ENCODE measurements at regions not wholly inside any gene's neighbourhood (a gene's known extent, or its start where the extent isn't known, plus 50 kb on each side); places are given as distances from the start of the nearest gene placed in this dataset.

- H3K4me3 Mint-ChIP-seq, result no peak overlapping the region
- H3K36me3 Mint-ChIP-seq, result no peaks in the 10 kb centered on the region
- H3K9me3 Mint-ChIP-seq (ENCODE audit: low read depth), result no peaks in the 10 kb centered on the region
- H3K27me3 Mint-ChIP-seq, result no peaks in the 10 kb centered on the region
- no peaks in the 10 kb centered on the region for H3K4me1 Mint-ChIP-seq (ENCODE audit: low read depth)
- H3K27ac Mint-ChIP-seq, result no peak overlapping the region
These were observed 512.0 kb downstream of the CMPK2 start for GRCh38 chr2:6353669-6354068.

- no peaks in the 10 kb centered on the region for H3K9me3 Mint-ChIP-seq (ENCODE audit: low read depth)
- no peak overlapping the region for H3K27ac Mint-ChIP-seq
- no peaks in the 10 kb centered on the region for H3K36me3 Mint-ChIP-seq
- no peaks in the 10 kb centered on the region for H3K4me1 Mint-ChIP-seq (ENCODE audit: low read depth)
- H3K4me3 Mint-ChIP-seq, result no peak overlapping the region
- H3K27me3 Mint-ChIP-seq, result no peaks in the 10 kb centered on the region
These were observed 511.2 kb downstream of the CMPK2 start for GRCh38 chr2:6354546-6354945.

- Mint-ChIP-seq H3K4me3 (no peak overlapping the region), H3K27me3 (no peaks in the 10 kb centered on the region), H3K36me3 (no peaks in the 10 kb centered on the region), H3K4me1 (ENCODE audit: low read depth) (no peaks in the 10 kb centered on the region), H3K27ac (no peak overlapping the region), H3K9me3 (ENCODE audit: low read depth) (no peaks in the 10 kb centered on the region)
These were observed 509.6 kb downstream of the CMPK2 start for GRCh38 chr2:6355886-6356761.

- Mint-ChIP-seq H3K27ac (no peak overlapping the region), H3K9me3 (ENCODE audit: low read depth) (peaks cover 4% of the 10 kb centered on the region), H3K27me3 (no peaks in the 10 kb centered on the region), H3K4me1 (ENCODE audit: low read depth) (no peaks in the 10 kb centered on the region), H3K4me3 (no peak overlapping the region), H3K36me3 (no peaks in the 10 kb centered on the region)
These were observed 507.2 kb downstream of the CMPK2 start for GRCh38 chr2:6358546-6358945.

GRCh38 chr2:6358985-6359384, 506.7 kb downstream of the CMPK2 start:
- Mint-ChIP-seq H3K27ac (no peak overlapping the region), H3K4me3 (no peak overlapping the region), H3K9me3 (ENCODE audit: low read depth) (peaks cover 4% of the 10 kb centered on the region), H3K4me1 (ENCODE audit: low read depth) (no peaks in the 10 kb centered on the region), H3K36me3 (no peaks in the 10 kb centered on the region), H3K27me3 (no peaks in the 10 kb centered on the region)

- Mint-ChIP-seq H3K4me1 (ENCODE audit: low read depth) (no peaks in the 10 kb centered on the region), H3K36me3 (no peaks in the 10 kb centered on the region), H3K27me3 (no peaks in the 10 kb centered on the region), H3K9me3 (ENCODE audit: low read depth) (peaks cover 4% of the 10 kb centered on the region), H3K27ac (no peak overlapping the region), H3K4me3 (no peak overlapping the region)
These were observed 505.7 kb downstream of the CMPK2 start for GRCh38 chr2:6359964-6360363.

GRCh38 chr2:6362671-6363450, 502.8 kb downstream of the CMPK2 start:
- H3K9me3 Mint-ChIP-seq (ENCODE audit: low read depth), result peaks cover 4% of the 10 kb centered on the region
- H3K4me3 Mint-ChIP-seq, result no peak overlapping the region
- H3K27me3 Mint-ChIP-seq, result peaks cover 2% of the 10 kb centered on the region
- H3K27ac Mint-ChIP-seq, result no peak overlapping the region
- H3K4me1 Mint-ChIP-seq (ENCODE audit: low read depth), result no peaks in the 10 kb centered on the region
- H3K36me3 Mint-ChIP-seq, result peaks cover 2% of the 10 kb centered on the region

- Mint-ChIP-seq H3K4me1 (ENCODE audit: low read depth) (no peaks in the 10 kb centered on the region), H3K4me3 (no peak overlapping the region), H3K9me3 (ENCODE audit: low read depth) (no peaks in the 10 kb centered on the region), H3K27me3 (peaks cover 2% of the 10 kb centered on the region), H3K27ac (no peak overlapping the region), H3K36me3 (peaks cover 2% of the 10 kb centered on the region)
These were observed 497.4 kb downstream of the CMPK2 start for GRCh38 chr2:6368281-6368680.

- H3K4me1 Mint-ChIP-seq (ENCODE audit: low read depth), result no peaks in the 10 kb centered on the region
- no peak overlapping the region for H3K27ac Mint-ChIP-seq
- H3K36me3 Mint-ChIP-seq, result peaks cover 2% of the 10 kb centered on the region
- peaks cover 5% of the 10 kb centered on the region for H3K9me3 Mint-ChIP-seq (ENCODE audit: low read depth)
- peaks cover 3% of the 10 kb centered on the region for H3K27me3 Mint-ChIP-seq
- H3K4me3 Mint-ChIP-seq, result no peak overlapping the region
These were observed 496.4 kb downstream of the CMPK2 start for GRCh38 chr2:6369266-6369665.

GRCh38 chr2:6370753-6371551, 494.8 kb downstream of the CMPK2 start:
- Mint-ChIP-seq H3K27ac (no peak overlapping the region), H3K9me3 (ENCODE audit: low read depth) (peaks cover 5% of the 10 kb centered on the region), H3K4me3 (no peak overlapping the region), H3K4me1 (ENCODE audit: low read depth) (no peaks in the 10 kb centered on the region), H3K36me3 (peaks cover 2% of the 10 kb centered on the region), H3K27me3 (peaks cover 3% of the 10 kb centered on the region)

GRCh38 chr2:6372317-6372901, 493.3 kb downstream of the CMPK2 start:
- Mint-ChIP-seq H3K4me1 (ENCODE audit: low read depth) (no peaks in the 10 kb centered on the region), H3K4me3 (no peak overlapping the region), H3K9me3 (ENCODE audit: low read depth) (peaks cover 5% of the 10 kb centered on the region), H3K36me3 (peaks cover 2% of the 10 kb centered on the region), H3K27me3 (peaks cover 3% of the 10 kb centered on the region), H3K27ac (no peak overlapping the region)

- Mint-ChIP-seq H3K9me3 (ENCODE audit: low read depth) (peaks cover 12% of the 10 kb centered on the region), H3K4me3 (no peak overlapping the region)
These were observed 484.4 kb downstream of the CMPK2 start for GRCh38 chr2:6381326-6381725.

GRCh38 chr2:6384341-6384740, 481.4 kb downstream of the CMPK2 start:
- H3K36me3 Mint-ChIP-seq, result no peaks in the 10 kb centered on the region
- no peak overlapping the region for H3K4me3 Mint-ChIP-seq

More at GRCh38 chr2:6381326-6381725, 484.4 kb downstream of the CMPK2 start:
- Mint-ChIP-seq H3K36me3 (no peaks in the 10 kb centered on the region), H3K4me1 (ENCODE audit: low read depth) (no peaks in the 10 kb centered on the region), H3K27me3 (no peaks in the 10 kb centered on the region), H3K27ac (no peak overlapping the region)

GRCh38 chr2:6392354-6392753, 473.4 kb downstream of the CMPK2 start:
- Mint-ChIP-seq H3K36me3 (no peaks in the 10 kb centered on the region), H3K27ac (no peak overlapping the region), H3K4me3 (no peak overlapping the region), H3K9me3 (ENCODE audit: low read depth) (no peaks in the 10 kb centered on the region), H3K27me3 (no peaks in the 10 kb centered on the region), H3K4me1 (ENCODE audit: low read depth) (no peaks in the 10 kb centered on the region)

More at GRCh38 chr2:6384341-6384740, 481.4 kb downstream of the CMPK2 start:
- H3K27ac Mint-ChIP-seq, result no peak overlapping the region
- no peaks in the 10 kb centered on the region for H3K27me3 Mint-ChIP-seq
- H3K9me3 Mint-ChIP-seq (ENCODE audit: low read depth), result peaks cover 4% of the 10 kb centered on the region
- no peaks in the 10 kb centered on the region for H3K4me1 Mint-ChIP-seq (ENCODE audit: low read depth)

All from activated naive CD8-positive, alpha-beta T cell (primary cell).